ENCODE measurements at regions not wholly inside any gene's neighbourhood (a gene's known extent, or its start where the extent isn't known, plus 50 kb on each side); places are given as distances from the start of the nearest gene placed in this dataset.
A peak's percentile ranks its signal among the peaks of the same experiment; 100 is the strongest.

GRCh38 chr20:23244156-23244915, 106.3 kb upstream of the NXT1 start:
- peak in 1 of 2 donors; percentile 69 for DNase-seq
- Histone ChIP-seq H3K4me1 (peaks cover 5% of the 10 kb centered on the region), H3K9me3 (no peaks in the 10 kb centered on the region), H3K36me3 (ENCODE audit: insufficient read depth in 1 of 2, low read depth in 1 of 2) (no peaks in the 10 kb centered on the region), H3K27me3 (ENCODE audit: insufficient read depth in 3 of 3, low read length in 2 of 3) (peaks cover 0 to 1% (median 0%) of the 10 kb centered on the region in 3 donors), H3K27ac (no peak overlapping the region), H3K4me3 (no peak overlapping the region)
- intact Hi-C loops (cut with DNase I) = loop anchor here (10.0 kb wide), 2 partner anchors 90 to 200 kb away; partner anchors contain the start of gene THBD (in 1 of the 2)
- peak in 2 of 4 donors; percentile 38 to 48 for ATAC-seq
- TF ChIP-seq CTCF (IDR thresholded peaks at IDR 0.05) = no peak
- WGBS, 3 donors = 72 to 87% (median 76%) methylated on average over 27 of the region's 27 CpGs

- intact Hi-C loops (cut with DNase I) = loop anchor here (10.0 kb wide), 2 partner anchors 91 to 199 kb away; partner anchors contain the start of gene THBD (in 1 of the 2)
- WGBS, 3 donors = 61 to 83% (median 79%) methylated on average over 4 of the region's 4 CpGs
- no peak for TF ChIP-seq CTCF (IDR thresholded peaks at IDR 0.05)
- no peaks in the 10 kb centered on the region for H3K27me3 ChIP-seq (ENCODE audit: insufficient read depth in 3 of 3, low read length in 2 of 3)
- no peaks in the 10 kb centered on the region for H3K36me3 ChIP-seq (ENCODE audit: insufficient read depth in 1 of 2, low read depth in 1 of 2)
- H3K9me3 ChIP-seq = no peaks in the 10 kb centered on the region
- DNase-seq = no peak
- H3K4me3 ChIP-seq = no peak overlapping the region
- peaks cover 5% of the 10 kb centered on the region for H3K4me1 ChIP-seq
- H3K27ac ChIP-seq = no peak overlapping the region
- ATAC-seq = no peak
Observed at GRCh38 chr20:23243791-23244155, 106.8 kb upstream of the NXT1 start.

GRCh38 chr20:23242556-23243180, 107.9 kb upstream of the NXT1 start:
- H3K36me3 ChIP-seq (ENCODE audit: insufficient read depth in 1 of 2, low read depth in 1 of 2) = no peaks in the 10 kb centered on the region
- no peaks in the 10 kb centered on the region for H3K9me3 ChIP-seq
- 25 to 52% (median 29%) methylated on average over 5 of the region's 5 CpGs for WGBS, 3 donors
- DNase-seq = no peak
- no peaks in the 10 kb centered on the region for H3K27me3 ChIP-seq (ENCODE audit: insufficient read depth in 3 of 3, low read length in 2 of 3)
- no peak overlapping the region for H3K27ac ChIP-seq
- H3K4me3 ChIP-seq = no peak overlapping the region
- no peak for ATAC-seq
- intact Hi-C loops (cut with DNase I) = loop anchor here (10.0 kb wide), 2 partner anchors 92 to 198 kb away; partner anchors contain the start of gene THBD (in 1 of the 2)
- no peak for TF ChIP-seq CTCF (IDR thresholded peaks at IDR 0.05)
- peaks cover 5% of the 10 kb centered on the region for H3K4me1 ChIP-seq

- no peak overlapping the region for H3K27ac ChIP-seq
- TF ChIP-seq CTCF (IDR thresholded peaks at IDR 0.05) = no peak
- ATAC-seq = no peak
- H3K4me1 ChIP-seq = peaks cover under 1% of the 10 kb centered on the region
- DNase-seq = no peak
- no peaks in the 10 kb centered on the region for H3K36me3 ChIP-seq (ENCODE audit: insufficient read depth in 1 of 2, low read depth in 1 of 2)
- H3K4me3 ChIP-seq = no peak overlapping the region
- no peaks in the 10 kb centered on the region for H3K9me3 ChIP-seq
- intact Hi-C loops (cut with DNase I) = loop anchor here (10.0 kb wide), 2 partner anchors 93 to 197 kb away; partner anchors contain the start of gene THBD (in 1 of the 2)
- WGBS, 3 donors = 60 to 83% (median 62%) methylated on average over 2 of the region's 2 CpGs
- H3K27me3 ChIP-seq (ENCODE audit: insufficient read depth in 3 of 3, low read length in 2 of 3) = no peaks in the 10 kb centered on the region
Observed at GRCh38 chr20:23242104-23242503, 108.5 kb upstream of the NXT1 start.
